22Rv1 (cell line): ENCODE measurements at regions not wholly inside any gene's neighbourhood (a gene's known extent, or its start where the extent isn't known, plus 50 kb on each side); places are given as distances from the start of the nearest gene placed in this dataset.
A peak's percentile ranks its signal among the peaks of the same experiment; 100 is the strongest.

Experiments used
- H3K27ac ChIP-seq: fragments of 450-650 bp; 2 replicates; pipeline ENCODE4 v1.5.1; 2017
- ZFX ChIP-seq: fragments of 450-650 bp; IDR thresholded peaks from 2 replicates; pipeline ENCODE4 v1.6.1; 2017; ENCODE audit warnings: antibody characterized with exemption, borderline replicate concordance
- TF ChIP-seq, protein P1 (sequence below): fragments of 450-650 bp; IDR thresholded peaks from 2 replicates; pipeline ENCODE4 v1.5.1; 2017; ENCODE audit warnings: mild to moderate bottlenecking

DNA sequence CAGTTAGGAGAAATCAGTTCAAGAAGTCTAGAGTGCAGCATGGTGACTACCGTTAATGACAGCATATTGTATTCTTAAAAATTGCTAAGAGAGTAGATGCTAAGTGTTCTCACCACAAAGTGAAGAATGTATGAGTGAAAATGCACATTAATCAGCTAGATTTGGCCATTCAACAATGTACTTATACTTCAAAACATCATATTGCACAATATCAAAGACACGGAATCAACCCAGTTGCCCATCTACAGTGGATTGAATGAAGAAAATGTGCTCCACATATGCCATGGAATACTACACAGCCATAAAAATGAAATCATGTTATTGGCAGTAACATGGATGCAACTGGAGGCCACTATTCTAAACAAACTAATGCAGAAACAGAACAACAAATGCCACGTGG is 119.9 kb upstream of the NDN start:
- TF ChIP-seq, protein P1, sequence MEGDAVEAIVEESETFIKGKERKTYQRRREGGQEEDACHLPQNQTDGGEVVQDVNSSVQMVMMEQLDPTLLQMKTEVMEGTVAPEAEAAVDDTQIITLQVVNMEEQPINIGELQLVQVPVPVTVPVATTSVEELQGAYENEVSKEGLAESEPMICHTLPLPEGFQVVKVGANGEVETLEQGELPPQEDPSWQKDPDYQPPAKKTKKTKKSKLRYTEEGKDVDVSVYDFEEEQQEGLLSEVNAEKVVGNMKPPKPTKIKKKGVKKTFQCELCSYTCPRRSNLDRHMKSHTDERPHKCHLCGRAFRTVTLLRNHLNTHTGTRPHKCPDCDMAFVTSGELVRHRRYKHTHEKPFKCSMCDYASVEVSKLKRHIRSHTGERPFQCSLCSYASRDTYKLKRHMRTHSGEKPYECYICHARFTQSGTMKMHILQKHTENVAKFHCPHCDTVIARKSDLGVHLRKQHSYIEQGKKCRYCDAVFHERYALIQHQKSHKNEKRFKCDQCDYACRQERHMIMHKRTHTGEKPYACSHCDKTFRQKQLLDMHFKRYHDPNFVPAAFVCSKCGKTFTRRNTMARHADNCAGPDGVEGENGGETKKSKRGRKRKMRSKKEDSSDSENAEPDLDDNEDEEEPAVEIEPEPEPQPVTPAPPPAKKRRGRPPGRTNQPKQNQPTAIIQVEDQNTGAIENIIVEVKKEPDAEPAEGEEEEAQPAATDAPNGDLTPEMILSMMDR = no peak
- TF ChIP-seq ZFX = no peak
- no peak overlapping the region for H3K27ac ChIP-seq

DNA sequence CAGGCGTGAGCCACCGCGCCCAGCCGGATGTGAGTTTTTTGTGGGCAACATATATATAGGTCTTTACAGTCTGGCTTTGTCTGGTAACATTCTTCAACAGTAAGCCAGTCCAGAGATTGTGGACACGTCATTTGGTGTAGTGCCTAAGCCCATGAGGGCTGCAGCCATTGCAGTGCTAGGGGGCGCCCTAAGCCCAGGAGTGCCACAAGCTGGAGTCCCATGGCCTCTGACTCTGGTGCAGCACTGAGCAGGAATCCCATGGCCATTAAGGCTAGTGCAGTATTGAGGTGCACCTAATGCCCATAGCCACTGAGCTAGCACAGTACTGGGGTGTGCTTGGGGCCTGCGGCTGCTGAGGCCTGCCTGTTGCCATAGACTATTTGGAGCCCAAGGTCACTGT is 136.4 kb upstream of the NDN start:
- TF ChIP-seq, protein P1 = peak; percentile 37
- no peak for TF ChIP-seq ZFX

DNA sequence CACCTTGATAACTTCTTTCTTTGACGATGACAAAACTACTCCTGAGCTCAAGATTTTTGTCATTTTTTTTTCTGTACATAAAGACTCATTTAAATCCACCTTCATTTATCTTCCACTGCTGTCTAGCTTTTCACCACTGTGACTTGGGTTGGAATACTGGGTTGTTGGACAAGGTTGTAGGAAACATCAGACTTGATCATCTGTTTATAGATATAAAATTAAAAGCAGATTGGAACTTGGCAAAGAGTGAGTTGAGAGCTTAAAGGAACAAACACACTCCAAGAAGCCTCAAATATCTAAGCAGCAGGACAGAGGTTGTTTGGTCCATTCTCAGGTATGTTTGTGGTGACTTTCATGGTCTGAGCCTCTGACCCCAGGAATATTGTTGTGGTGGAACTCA is 141.7 kb upstream of the NDN start:
- no peak overlapping the region for H3K27ac ChIP-seq
- TF ChIP-seq ZFX = no peak
- TF ChIP-seq, protein P1 = no peak

More for the DNA sequence above, 136.4 kb upstream of the NDN start:
- no peak overlapping the region for H3K27ac ChIP-seq

DNA sequence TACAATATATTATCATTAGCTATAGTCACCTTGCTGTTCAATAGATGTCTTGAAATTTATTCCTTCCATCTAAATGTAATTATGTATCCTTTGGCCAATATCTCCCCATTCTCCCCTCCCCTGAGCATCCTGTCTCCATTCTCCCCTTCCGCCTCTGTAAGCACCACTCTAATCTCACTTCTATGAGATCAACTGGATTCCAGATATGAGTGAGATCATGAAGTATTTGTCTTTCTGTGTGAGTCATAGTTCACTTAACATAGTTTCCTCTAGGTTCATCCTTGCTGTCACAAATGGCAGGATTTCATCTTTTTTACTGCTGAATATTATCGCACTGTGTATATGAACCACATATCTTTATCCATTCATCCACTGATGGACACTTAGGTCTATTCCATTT is 148.8 kb upstream of the NDN start:
- no peak overlapping the region for H3K27ac ChIP-seq
- TF ChIP-seq, protein P1 = no peak
- no peak for TF ChIP-seq ZFX

DNA sequence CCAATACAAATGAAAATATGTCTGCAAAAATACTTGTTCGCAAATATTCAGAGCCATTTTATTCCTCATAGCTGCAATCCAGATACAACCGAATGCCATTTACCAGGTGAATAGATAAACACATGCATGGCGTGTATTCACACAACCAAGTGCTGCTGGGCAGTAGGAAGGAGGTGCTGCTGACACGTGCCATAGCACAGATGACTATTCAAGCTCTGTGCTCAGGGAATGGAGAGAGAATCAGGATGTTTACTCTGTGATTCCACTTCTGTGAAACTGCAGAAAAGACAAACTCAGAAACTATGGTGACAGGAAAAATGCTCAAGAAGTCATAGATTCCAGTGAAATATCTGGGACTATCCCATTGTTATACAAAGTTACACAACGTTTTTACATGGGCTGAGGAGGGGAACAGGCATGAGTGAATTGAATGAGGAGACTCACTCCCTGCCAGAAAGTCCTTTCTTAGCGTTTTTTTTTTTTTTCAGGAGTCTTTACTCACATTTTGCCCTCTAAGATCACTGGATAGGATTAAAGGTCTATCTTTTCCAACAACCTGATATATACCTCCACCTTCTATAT is 152.9 kb upstream of the NDN start:
- TF ChIP-seq ZFX = no peak
- TF ChIP-seq, protein P1 = no peak

DNA sequence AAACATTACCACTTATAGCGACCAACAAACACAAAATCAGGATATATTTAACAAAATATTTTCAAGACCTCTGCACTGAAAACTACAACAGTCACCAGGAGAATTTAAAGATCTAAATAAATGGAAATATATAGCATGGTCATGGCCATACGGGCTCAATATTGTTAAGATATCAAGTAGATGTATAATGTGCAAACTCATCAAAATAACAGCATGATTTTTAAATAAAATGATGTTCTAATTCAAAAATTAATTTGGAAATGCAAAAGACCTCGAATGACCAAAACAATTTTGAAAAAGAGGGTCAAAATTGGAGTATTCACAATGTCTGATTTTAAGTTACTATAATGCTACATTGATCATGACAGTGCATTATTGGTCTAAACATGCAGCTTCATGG is 159.1 kb upstream of the NDN start:
- TF ChIP-seq, protein P1 = no peak
- TF ChIP-seq ZFX = no peak
- no peak overlapping the region for H3K27ac ChIP-seq

More for the DNA sequence above, 152.9 kb upstream of the NDN start:
- no peak overlapping the region for H3K27ac ChIP-seq

DNA sequence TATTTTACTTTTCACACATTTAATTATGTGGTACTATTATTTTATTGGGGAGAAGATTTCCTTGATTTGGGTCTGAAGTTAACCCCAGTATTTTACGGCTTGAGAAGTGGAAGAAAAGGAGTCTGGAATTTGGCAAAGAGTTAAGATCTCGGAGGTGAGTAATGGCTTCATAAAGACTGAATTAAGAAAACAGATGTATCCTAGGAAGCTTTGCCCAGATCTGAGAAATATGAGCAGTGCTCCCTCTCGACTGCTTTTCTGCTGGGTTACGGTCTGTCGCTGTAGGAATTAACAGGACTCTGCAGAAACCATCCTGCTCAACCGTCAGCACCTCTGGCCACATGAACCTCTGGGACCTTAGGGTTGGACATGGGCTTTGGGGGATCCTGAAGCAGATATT is 163.6 kb upstream of the NDN start:
- no peak overlapping the region for H3K27ac ChIP-seq
- no peak for TF ChIP-seq ZFX
- TF ChIP-seq, protein P1 = no peak
